ENCODE measurements at regions not wholly inside any gene's neighbourhood (a gene's known extent, or its start where the extent isn't known, plus 50 kb on each side); places are given as distances from the start of the nearest gene placed in this dataset.

- no peak for TF ChIP-seq EZH2phosphoT487 (IDR thresholded peaks at IDR 0.05; ENCODE audit: low read depth)
- peak; percentile 33 for TF ChIP-seq CTCF (IDR thresholded peaks at IDR 0.05; ENCODE audit: low read depth, low read length)
- no peak overlapping the region for H3K27ac ChIP-seq (ENCODE audit: low read length)
- no peak overlapping the region for H2AFZ ChIP-seq (ENCODE audit: low read depth, low read length)
- H3K9me3 ChIP-seq (ENCODE audit: insufficient read depth, low read length): no peaks in the 10 kb centered on the region
- no peaks in the 10 kb centered on the region for H3K79me2 ChIP-seq (ENCODE audit: low read length)
- H3K36me3 ChIP-seq (replicated peaks; ENCODE audit: low read depth, low read length): no peaks in the 10 kb centered on the region
- no peak overlapping the region for H3K4me3 ChIP-seq (ENCODE audit: low read length)
- no peaks in the 10 kb centered on the region for H3K27me3 ChIP-seq (ENCODE audit: low read depth, low read length)
- H3K9ac ChIP-seq (ENCODE audit: low read length): no peak overlapping the region
- H3K4me2 ChIP-seq (ENCODE audit: low read length): no peak overlapping the region
- H4K20me1 ChIP-seq (ENCODE audit: insufficient read depth, low read length): no peaks in the 10 kb centered on the region
- no peaks in the 10 kb centered on the region for H3K4me1 ChIP-seq (ENCODE audit: low read length)
These were observed 231.5 kb upstream of the KLHL1 start for GRCh38 chr13:70339738-70340137.

GRCh38 chr13:70338609-70339008 is 230.4 kb upstream of the KLHL1 start:
- Histone ChIP-seq H4K20me1 (ENCODE audit: insufficient read depth, low read length) (no peaks in the 10 kb centered on the region), H3K9me3 (ENCODE audit: insufficient read depth, low read length) (no peaks in the 10 kb centered on the region), H3K4me3 (ENCODE audit: low read length) (no peak overlapping the region), H3K4me2 (ENCODE audit: low read length) (no peak overlapping the region), H3K36me3 (replicated peaks; ENCODE audit: low read depth, low read length) (no peaks in the 10 kb centered on the region), H3K27ac (ENCODE audit: low read length) (no peak overlapping the region), H3K79me2 (ENCODE audit: low read length) (no peaks in the 10 kb centered on the region), H2AFZ (ENCODE audit: low read depth, low read length) (no peak overlapping the region), H3K27me3 (ENCODE audit: low read depth, low read length) (no peaks in the 10 kb centered on the region), H3K9ac (ENCODE audit: low read length) (no peak overlapping the region), H3K4me1 (ENCODE audit: low read length) (no peaks in the 10 kb centered on the region)
- TF ChIP-seq CTCF (IDR thresholded peaks at IDR 0.05; ENCODE audit: low read depth, low read length): no peak
- no peak for TF ChIP-seq EZH2phosphoT487 (IDR thresholded peaks at IDR 0.05; ENCODE audit: low read depth)

GRCh38 chr13:70336866-70337265 is 228.6 kb upstream of the KLHL1 start:
- no peak for TF ChIP-seq CTCF (IDR thresholded peaks at IDR 0.05; ENCODE audit: low read depth, low read length)
- no peaks in the 10 kb centered on the region for H3K79me2 ChIP-seq (ENCODE audit: low read length)

GRCh38 chr13:70333752-70334151 is 225.5 kb upstream of the KLHL1 start:
- Histone ChIP-seq H3K27me3 (ENCODE audit: low read depth, low read length) (no peaks in the 10 kb centered on the region), H3K4me1 (ENCODE audit: low read length) (no peaks in the 10 kb centered on the region), H3K4me2 (ENCODE audit: low read length) (no peak overlapping the region), H3K27ac (ENCODE audit: low read length) (no peak overlapping the region), H2AFZ (ENCODE audit: low read depth, low read length) (no peak overlapping the region), H3K36me3 (replicated peaks; ENCODE audit: low read depth, low read length) (no peaks in the 10 kb centered on the region), H3K4me3 (ENCODE audit: low read length) (no peak overlapping the region), H3K9me3 (ENCODE audit: insufficient read depth, low read length) (no peaks in the 10 kb centered on the region), H4K20me1 (ENCODE audit: insufficient read depth, low read length) (no peaks in the 10 kb centered on the region), H3K9ac (ENCODE audit: low read length) (no peak overlapping the region), H3K79me2 (ENCODE audit: low read length) (no peaks in the 10 kb centered on the region)
- TF ChIP-seq EZH2phosphoT487 (IDR thresholded peaks at IDR 0.05; ENCODE audit: low read depth) (no peak), CTCF (IDR thresholded peaks at IDR 0.05; ENCODE audit: low read depth, low read length) (no peak)

More at GRCh38 chr13:70336866-70337265, 228.6 kb upstream of the KLHL1 start:
- Histone ChIP-seq H4K20me1 (ENCODE audit: insufficient read depth, low read length) (no peaks in the 10 kb centered on the region), H3K9ac (ENCODE audit: low read length) (no peak overlapping the region), H3K36me3 (replicated peaks; ENCODE audit: low read depth, low read length) (no peaks in the 10 kb centered on the region), H3K27me3 (ENCODE audit: low read depth, low read length) (no peaks in the 10 kb centered on the region), H3K9me3 (ENCODE audit: insufficient read depth, low read length) (no peaks in the 10 kb centered on the region), H2AFZ (ENCODE audit: low read depth, low read length) (no peak overlapping the region), H3K4me2 (ENCODE audit: low read length) (no peak overlapping the region), H3K4me1 (ENCODE audit: low read length) (no peaks in the 10 kb centered on the region), H3K27ac (ENCODE audit: low read length) (no peak overlapping the region), H3K4me3 (ENCODE audit: low read length) (no peak overlapping the region)

All from OCI-LY3 (cell line).